ENCODE measurements at regions not wholly inside any gene's neighbourhood (a gene's known extent, or its start where the extent isn't known, plus 50 kb on each side); places are given as distances from the start of the nearest gene placed in this dataset.

DNA sequence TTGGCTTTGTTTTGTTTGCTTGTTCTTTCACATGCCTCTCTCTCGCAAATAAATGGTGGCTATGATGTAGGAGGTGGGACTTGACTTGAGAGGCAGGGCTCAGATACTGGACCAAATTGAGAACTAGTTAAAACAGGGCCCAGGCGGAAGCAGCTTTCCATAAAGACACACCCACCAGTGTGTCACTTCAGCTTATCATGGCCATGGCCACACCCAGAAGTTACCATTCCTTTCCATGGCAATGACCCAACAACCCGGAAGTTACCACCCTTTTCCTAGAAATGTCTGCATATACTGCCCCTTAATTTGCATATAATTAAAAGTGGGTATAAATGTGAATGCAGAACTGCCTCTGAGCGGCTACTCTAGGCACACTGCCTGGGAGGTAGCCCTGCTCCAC is 62.6 kb upstream of the CNTN4 start:
- Histone ChIP-seq H2AFZ (ENCODE audit: low read length) (no peak overlapping the region), H3K36me3 (ENCODE audit: control insufficient read depth, insufficient read depth, low read length) (no peaks in the 10 kb centered on the region), H3K27ac (ENCODE audit: insufficient read depth, low read length) (no peak overlapping the region), H3K79me2 (ENCODE audit: control insufficient read depth, insufficient read depth, low read length) (no peaks in the 10 kb centered on the region), H3K4me2 (ENCODE audit: extremely low read depth, insufficient read depth, low read length) (no peak overlapping the region), H3K4me1 (ENCODE audit: control insufficient read depth, extremely low read depth, insufficient read depth, low read length) (no peaks in the 10 kb centered on the region), H3K27me3 (ENCODE audit: control insufficient read depth, insufficient read depth, low read length) (no peaks in the 10 kb centered on the region), H4K20me1 (ENCODE audit: control insufficient read depth, extremely low read depth, insufficient read depth, low read length) (no peaks in the 10 kb centered on the region), H3K9me3 (ENCODE audit: control insufficient read depth, insufficient read depth, low read depth, low read length) (no peaks in the 10 kb centered on the region), H3K4me3 (replicated peaks in 1 of 4; ENCODE audit: control extremely low read depth in 1 of 4, insufficient read depth in 1 of 4, low read depth in 3 of 4, low read length in 4 of 4) (no peak overlapping the region), H3K9ac (ENCODE audit: insufficient read depth, low read length) (no peak overlapping the region)
- DNase-seq (ENCODE audit: low read depth in 2 of 2), result no peak
- TF ChIP-seq, protein P1, sequence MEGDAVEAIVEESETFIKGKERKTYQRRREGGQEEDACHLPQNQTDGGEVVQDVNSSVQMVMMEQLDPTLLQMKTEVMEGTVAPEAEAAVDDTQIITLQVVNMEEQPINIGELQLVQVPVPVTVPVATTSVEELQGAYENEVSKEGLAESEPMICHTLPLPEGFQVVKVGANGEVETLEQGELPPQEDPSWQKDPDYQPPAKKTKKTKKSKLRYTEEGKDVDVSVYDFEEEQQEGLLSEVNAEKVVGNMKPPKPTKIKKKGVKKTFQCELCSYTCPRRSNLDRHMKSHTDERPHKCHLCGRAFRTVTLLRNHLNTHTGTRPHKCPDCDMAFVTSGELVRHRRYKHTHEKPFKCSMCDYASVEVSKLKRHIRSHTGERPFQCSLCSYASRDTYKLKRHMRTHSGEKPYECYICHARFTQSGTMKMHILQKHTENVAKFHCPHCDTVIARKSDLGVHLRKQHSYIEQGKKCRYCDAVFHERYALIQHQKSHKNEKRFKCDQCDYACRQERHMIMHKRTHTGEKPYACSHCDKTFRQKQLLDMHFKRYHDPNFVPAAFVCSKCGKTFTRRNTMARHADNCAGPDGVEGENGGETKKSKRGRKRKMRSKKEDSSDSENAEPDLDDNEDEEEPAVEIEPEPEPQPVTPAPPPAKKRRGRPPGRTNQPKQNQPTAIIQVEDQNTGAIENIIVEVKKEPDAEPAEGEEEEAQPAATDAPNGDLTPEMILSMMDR (conservative IDR thresholded peaks at IDR 0.05 in 1 of 2, IDR thresholded peaks at IDR 0.05 in 1 of 2; ENCODE audit: low read depth in 1 of 2, low read length in 2 of 2), result no peak
- TF ChIP-seq EZH2 (IDR thresholded peaks at IDR 0.05; ENCODE audit: low read length, missing control alignments), result no peak

DNA sequence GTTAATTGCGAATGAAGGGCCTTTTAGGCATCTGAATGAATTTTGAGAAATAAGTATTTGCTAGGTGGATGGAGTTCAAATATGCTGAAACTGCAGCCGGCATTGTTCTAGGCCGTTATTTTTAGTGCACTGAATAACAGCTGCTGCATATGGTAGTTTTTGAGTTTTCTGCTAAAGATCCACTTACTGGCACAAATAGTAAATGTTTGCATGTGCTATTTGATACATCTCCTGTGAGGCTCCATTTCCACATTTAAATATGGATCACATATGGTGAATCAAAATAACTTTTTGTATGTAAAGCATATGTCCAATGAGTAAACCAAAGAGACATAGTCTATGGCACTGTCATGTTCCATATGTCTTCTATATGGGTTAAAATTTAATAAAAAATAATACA is 56.7 kb upstream of the CNTN4 start:
- DNase-seq (ENCODE audit: low read depth in 2 of 2), result no peak
- no peaks in the 10 kb centered on the region for H4K20me1 ChIP-seq (ENCODE audit: control insufficient read depth, extremely low read depth, insufficient read depth, low read length)
- H3K9ac ChIP-seq (ENCODE audit: insufficient read depth, low read length), result no peak overlapping the region
- H3K27ac ChIP-seq (ENCODE audit: insufficient read depth, low read length), result no peak overlapping the region
- no peak overlapping the region for H3K4me2 ChIP-seq (ENCODE audit: extremely low read depth, insufficient read depth, low read length)
- no peaks in the 10 kb centered on the region for H3K36me3 ChIP-seq (ENCODE audit: control insufficient read depth, insufficient read depth, low read length)
- H3K4me1 ChIP-seq (ENCODE audit: control insufficient read depth, extremely low read depth, insufficient read depth, low read length), result no peaks in the 10 kb centered on the region
- TF ChIP-seq, protein P1 (conservative IDR thresholded peaks at IDR 0.05 in 1 of 2, IDR thresholded peaks at IDR 0.05 in 1 of 2; ENCODE audit: low read depth in 1 of 2, low read length in 2 of 2), result no peak
- TF ChIP-seq EZH2 (IDR thresholded peaks at IDR 0.05; ENCODE audit: low read length, missing control alignments), result no peak
- H3K27me3 ChIP-seq (ENCODE audit: control insufficient read depth, insufficient read depth, low read length), result no peaks in the 10 kb centered on the region
- H3K79me2 ChIP-seq (ENCODE audit: control insufficient read depth, insufficient read depth, low read length), result no peaks in the 10 kb centered on the region
- H3K9me3 ChIP-seq (ENCODE audit: control insufficient read depth, insufficient read depth, low read depth, low read length), result no peaks in the 10 kb centered on the region
- no peak overlapping the region for H2AFZ ChIP-seq (ENCODE audit: low read length)
- no peak overlapping the region for H3K4me3 ChIP-seq (replicated peaks in 1 of 4; ENCODE audit: control extremely low read depth in 1 of 4, insufficient read depth in 1 of 4, low read depth in 3 of 4, low read length in 4 of 4)

Data from fibroblast of lung (primary cell).